ENCODE measurements at regions not wholly inside any gene's neighbourhood (a gene's known extent, or its start where the extent isn't known, plus 50 kb on each side); places are given as distances from the start of the nearest gene placed in this dataset.
"Not testable (repeated sequence)": the region's sequence is repeated elsewhere in the genome, so short reads cannot be mapped to it uniquely, and the experiment has no call there.

DNA sequence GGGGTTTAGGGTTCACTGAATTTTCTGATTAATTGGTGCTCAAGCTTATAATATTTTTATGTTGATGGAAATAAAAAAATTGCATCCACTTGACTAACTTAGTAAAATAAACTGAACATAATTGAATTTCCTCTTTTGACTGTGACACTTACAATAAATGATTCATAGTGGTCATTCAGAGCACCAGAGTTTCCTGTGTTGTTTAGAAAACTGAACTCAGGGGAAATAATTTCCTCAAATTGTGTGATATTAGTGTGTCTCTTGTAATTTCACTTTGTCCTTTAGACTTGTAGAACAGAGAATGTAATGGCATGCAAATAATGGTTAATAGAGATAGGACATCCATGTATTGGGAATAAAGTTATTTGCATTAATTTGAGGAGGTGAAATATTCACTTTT, 319.7 kb upstream of the MAN1A1 start:
- TF ChIP-seq, protein P1, sequence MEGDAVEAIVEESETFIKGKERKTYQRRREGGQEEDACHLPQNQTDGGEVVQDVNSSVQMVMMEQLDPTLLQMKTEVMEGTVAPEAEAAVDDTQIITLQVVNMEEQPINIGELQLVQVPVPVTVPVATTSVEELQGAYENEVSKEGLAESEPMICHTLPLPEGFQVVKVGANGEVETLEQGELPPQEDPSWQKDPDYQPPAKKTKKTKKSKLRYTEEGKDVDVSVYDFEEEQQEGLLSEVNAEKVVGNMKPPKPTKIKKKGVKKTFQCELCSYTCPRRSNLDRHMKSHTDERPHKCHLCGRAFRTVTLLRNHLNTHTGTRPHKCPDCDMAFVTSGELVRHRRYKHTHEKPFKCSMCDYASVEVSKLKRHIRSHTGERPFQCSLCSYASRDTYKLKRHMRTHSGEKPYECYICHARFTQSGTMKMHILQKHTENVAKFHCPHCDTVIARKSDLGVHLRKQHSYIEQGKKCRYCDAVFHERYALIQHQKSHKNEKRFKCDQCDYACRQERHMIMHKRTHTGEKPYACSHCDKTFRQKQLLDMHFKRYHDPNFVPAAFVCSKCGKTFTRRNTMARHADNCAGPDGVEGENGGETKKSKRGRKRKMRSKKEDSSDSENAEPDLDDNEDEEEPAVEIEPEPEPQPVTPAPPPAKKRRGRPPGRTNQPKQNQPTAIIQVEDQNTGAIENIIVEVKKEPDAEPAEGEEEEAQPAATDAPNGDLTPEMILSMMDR (IDR thresholded peaks at IDR 0.05; ENCODE audit: insufficient read depth, low read length): no peak
- no peak overlapping the region for H3K4me3 ChIP-seq (ENCODE audit: low read depth, low read length)
- DNase-seq (ENCODE audit: low read depth): peak; percentile 3

- H3K4me3 ChIP-seq (ENCODE audit: low read depth, low read length); DNase-seq (ENCODE audit: low read depth): not testable (repeated sequence)
These were observed 315.9 kb upstream of the MAN1A1 start for GRCh38 chr6:119665432-119665831.

DNA sequence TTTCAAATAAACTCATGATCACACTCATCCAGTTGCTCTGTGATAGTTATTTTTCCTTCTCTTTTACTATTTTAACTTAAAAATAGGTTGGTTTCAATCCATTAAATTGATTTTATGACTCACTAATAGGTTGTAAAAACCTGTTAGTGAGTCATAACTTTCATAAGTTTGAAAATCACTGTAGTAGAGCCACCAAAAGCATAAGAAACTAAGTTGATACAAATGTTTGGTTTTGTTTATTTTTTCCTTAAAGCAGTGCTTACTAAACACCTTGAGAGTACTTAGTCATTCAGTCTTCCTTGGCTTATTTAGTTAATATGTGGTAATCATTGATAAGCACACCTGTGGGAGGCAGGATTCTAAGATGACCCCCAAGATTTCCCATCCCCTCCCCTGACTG, 312.1 kb upstream of the MAN1A1 start:
- DNase-seq (ENCODE audit: low read depth): no peak
- TF ChIP-seq, protein P1 (IDR thresholded peaks at IDR 0.05; ENCODE audit: insufficient read depth, low read length): no peak
- no peak overlapping the region for H3K4me3 ChIP-seq (ENCODE audit: low read depth, low read length)

GRCh38 chr6:119661078-119661477, 311.5 kb upstream of the MAN1A1 start:
- TF ChIP-seq, protein P1 (IDR thresholded peaks at IDR 0.05; ENCODE audit: insufficient read depth, low read length): no peak
- H3K4me3 ChIP-seq (ENCODE audit: low read depth, low read length): no peak overlapping the region
- DNase-seq (ENCODE audit: low read depth): no peak

DNA sequence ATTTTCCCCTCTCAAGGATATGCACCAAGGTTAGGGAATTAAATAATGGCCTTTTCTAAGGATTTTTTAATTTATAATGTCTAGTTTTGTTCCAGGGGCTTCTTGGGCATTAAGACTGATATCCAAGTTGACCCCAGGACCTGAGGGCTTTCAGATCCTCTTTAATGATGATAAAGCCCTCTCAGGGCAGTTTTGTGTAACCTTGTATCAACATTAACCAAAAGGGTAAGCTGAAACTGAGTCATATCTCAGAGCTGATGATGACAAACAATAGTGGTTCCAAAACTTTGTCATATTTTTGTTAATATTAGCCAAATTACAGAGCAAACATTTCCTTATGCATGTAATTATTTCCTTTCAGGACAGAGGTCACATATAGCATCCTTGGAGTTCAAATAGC, 309.4 kb upstream of the MAN1A1 start:
- TF ChIP-seq, protein P1 (IDR thresholded peaks at IDR 0.05; ENCODE audit: insufficient read depth, low read length): no peak
- no peak for DNase-seq (ENCODE audit: low read depth)
- no peak overlapping the region for H3K4me3 ChIP-seq (ENCODE audit: low read depth, low read length)

DNA sequence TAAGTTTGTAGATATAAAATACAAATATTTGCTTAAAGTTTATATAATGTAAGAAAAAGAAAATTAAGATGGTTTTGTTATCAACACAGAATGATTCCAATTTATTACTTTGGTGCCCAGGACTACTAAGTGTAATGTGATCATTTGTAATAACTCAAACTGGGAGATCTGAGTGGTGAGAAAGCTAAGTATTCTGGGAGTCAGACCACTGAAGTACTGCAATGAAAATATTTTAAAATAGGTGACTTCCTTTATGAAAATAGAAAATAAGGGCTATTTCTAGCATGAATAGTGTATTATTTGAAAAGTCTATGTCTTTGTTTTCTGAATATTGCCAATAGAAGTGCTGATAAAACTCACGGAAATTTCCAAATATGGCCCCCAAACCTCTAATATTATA, 305.6 kb upstream of the MAN1A1 start:
- DNase-seq (ENCODE audit: low read depth): no peak
- no peak overlapping the region for H3K4me3 ChIP-seq (ENCODE audit: low read depth, low read length)
- TF ChIP-seq, protein P1 (IDR thresholded peaks at IDR 0.05; ENCODE audit: insufficient read depth, low read length): no peak

DNA sequence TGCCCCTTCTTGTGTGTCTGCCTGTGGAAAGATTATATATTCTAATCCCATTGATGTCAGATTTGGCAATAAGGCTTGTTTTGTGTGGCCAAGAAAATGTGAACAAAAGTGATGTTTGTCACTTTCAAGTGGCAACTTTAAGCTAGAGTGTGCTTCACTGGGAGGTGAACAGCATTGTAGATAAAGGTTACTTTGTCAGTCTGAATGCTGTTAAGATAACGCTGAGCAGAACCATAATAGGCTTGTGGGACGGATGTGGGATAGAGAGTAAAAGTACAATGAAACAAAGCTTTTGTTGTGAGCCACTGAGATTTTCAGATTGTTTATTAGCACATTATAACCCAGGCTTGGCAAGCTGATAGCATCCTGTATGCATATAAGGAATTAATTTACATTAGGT, 303.8 kb upstream of the MAN1A1 start:
- no peak overlapping the region for H3K4me3 ChIP-seq (ENCODE audit: low read depth, low read length)
- DNase-seq (ENCODE audit: low read depth): no peak
- TF ChIP-seq, protein P1 (IDR thresholded peaks at IDR 0.05; ENCODE audit: insufficient read depth, low read length): no peak

All from fibroblast of the aortic adventitia (primary cell).